ENCODE measurements at regions not wholly inside any gene's neighbourhood (a gene's known extent, or its start where the extent isn't known, plus 50 kb on each side); places are given as distances from the start of the nearest gene placed in this dataset.

DNA sequence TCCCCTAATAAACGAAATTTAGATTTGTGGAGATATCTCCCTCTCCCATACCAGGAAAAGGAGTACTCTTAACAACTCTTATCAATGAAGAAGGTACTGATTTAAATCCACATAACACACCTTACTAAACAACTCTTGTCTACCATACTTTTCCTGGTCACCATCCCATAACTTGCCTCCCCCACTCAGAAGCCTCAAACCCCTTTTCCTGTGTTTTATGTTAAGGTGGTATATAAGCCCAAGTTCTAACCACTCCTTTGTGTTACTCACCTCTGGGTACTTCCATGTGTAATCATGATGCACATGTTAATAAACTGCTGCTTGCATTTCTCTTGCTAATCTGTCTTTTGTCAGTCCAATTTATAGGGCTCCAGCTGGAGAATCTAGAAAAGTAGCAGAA lies 330.7 kb downstream of the CD83 start:
- peaks cover 4% of the 10 kb centered on the region for H3K36me3 Mint-ChIP-seq
- H3K9me3 Mint-ChIP-seq = peaks cover 15% of the 10 kb centered on the region
- DNase-seq (ENCODE audit: low spot score in 2 of 2, unreplicated experiment in 2 of 2) = no peak
- H3K4me1 Mint-ChIP-seq = peaks cover 29% of the 10 kb centered on the region
- H3K27me3 Mint-ChIP-seq (ENCODE audit: low read depth) = peaks cover 4% of the 10 kb centered on the region
- H3K27ac Mint-ChIP-seq = no peak overlapping the region
- TF ChIP-seq, protein P1, sequence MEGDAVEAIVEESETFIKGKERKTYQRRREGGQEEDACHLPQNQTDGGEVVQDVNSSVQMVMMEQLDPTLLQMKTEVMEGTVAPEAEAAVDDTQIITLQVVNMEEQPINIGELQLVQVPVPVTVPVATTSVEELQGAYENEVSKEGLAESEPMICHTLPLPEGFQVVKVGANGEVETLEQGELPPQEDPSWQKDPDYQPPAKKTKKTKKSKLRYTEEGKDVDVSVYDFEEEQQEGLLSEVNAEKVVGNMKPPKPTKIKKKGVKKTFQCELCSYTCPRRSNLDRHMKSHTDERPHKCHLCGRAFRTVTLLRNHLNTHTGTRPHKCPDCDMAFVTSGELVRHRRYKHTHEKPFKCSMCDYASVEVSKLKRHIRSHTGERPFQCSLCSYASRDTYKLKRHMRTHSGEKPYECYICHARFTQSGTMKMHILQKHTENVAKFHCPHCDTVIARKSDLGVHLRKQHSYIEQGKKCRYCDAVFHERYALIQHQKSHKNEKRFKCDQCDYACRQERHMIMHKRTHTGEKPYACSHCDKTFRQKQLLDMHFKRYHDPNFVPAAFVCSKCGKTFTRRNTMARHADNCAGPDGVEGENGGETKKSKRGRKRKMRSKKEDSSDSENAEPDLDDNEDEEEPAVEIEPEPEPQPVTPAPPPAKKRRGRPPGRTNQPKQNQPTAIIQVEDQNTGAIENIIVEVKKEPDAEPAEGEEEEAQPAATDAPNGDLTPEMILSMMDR (IDR thresholded peaks at IDR 0.05; ENCODE audit: unreplicated experiment) = no peak
- H3K4me3 Mint-ChIP-seq = no peak overlapping the region

DNA sequence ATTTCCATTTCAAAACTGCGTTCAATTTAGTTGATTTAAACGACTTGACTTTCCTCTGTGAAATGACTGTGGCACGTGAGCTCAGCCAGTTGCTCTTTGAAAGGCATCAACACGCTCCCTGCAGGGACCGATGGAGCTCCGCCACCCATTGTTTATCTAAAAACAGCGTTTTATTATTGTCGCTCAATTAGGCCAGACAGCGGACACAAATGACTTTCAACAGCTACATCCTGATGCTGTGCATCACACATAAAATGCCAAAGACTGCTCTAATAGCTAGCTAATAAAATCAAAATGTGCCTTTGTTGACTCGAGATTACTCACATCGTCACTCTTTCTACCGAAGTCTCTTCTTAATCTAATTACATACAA lies 332.5 kb downstream of the CD83 start:
- Mint-ChIP-seq H3K36me3 (peaks cover 4% of the 10 kb centered on the region), H3K27ac (no peak overlapping the region), H3K4me3 (no peak overlapping the region), H3K27me3 (ENCODE audit: low read depth) (peaks cover 4% of the 10 kb centered on the region), H3K4me1 (peaks cover 28% of the 10 kb centered on the region), H3K9me3 (peaks cover 15% of the 10 kb centered on the region)
- TF ChIP-seq, protein P1 (IDR thresholded peaks at IDR 0.05; ENCODE audit: unreplicated experiment) = no peak
- DNase-seq (ENCODE audit: low spot score in 2 of 2, unreplicated experiment in 2 of 2) = no peak

DNA sequence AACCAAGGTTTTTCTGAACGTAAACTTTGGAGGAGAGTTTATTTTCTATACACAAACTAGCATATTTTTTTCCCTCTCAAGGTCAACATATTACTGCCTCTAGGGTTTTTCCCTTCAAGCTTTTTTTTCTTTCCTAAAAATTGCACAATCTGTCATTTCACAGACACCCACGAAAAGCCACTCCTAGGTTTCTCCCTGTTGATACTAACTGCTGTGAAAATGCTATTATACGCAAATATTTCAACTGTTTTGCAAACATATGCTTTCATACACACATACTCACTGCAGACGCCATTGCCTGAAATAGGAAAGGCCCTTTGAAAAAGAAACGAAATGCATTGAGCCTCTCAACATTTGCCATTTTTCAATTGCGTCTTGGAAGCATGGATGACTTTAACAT lies 333.0 kb downstream of the CD83 start:
- TF ChIP-seq, protein P1 (IDR thresholded peaks at IDR 0.05; ENCODE audit: unreplicated experiment) = no peak
- peaks cover 4% of the 10 kb centered on the region for H3K36me3 Mint-ChIP-seq
- peaks cover 4% of the 10 kb centered on the region for H3K27me3 Mint-ChIP-seq (ENCODE audit: low read depth)
- peaks cover 25% of the 10 kb centered on the region for H3K4me1 Mint-ChIP-seq
- H3K4me3 Mint-ChIP-seq = no peak overlapping the region
- peaks cover 15% of the 10 kb centered on the region for H3K9me3 Mint-ChIP-seq
- no peak for DNase-seq (ENCODE audit: low spot score in 2 of 2, unreplicated experiment in 2 of 2)
- H3K27ac Mint-ChIP-seq = no peak overlapping the region

DNA sequence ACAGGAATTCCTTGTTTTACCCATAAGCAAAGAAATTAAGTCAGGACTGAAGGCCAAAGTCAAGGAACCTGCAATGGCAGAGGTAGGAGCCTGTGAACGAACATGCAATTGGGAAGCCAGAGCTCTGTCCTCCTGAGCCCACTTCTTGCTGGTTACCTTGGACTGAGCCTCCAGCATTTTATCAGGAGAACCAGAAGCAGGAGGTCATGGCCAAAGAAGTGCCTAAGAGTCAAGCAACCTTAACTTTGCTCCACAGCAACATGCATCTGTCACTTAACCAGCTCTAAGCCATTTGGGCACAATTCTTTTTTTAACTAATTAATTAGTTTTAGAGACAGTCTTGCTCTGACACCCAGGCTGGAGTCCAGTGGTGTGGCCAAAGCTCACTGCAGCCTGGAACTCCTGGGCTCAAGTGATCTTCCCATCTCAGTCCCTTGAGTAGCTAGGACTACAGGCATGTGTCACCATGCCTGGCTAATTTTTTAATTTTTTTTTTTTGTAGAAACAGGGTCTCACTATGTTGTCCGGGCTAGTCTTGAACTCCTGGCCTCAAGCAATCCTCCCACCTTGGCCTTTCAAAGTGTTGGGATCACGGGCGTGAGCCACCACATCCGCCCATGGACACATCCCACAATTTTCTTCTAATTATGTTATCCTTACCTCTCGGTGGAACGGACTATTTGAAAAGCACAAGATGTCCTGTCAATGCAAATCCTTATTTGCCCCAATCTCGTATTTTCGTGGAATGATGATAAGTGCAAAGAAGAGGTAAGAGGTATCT lies 334.2 kb downstream of the CD83 start:
- TF ChIP-seq, protein P1 (IDR thresholded peaks at IDR 0.05; ENCODE audit: unreplicated experiment) = no peak
- no peak for DNase-seq (ENCODE audit: low spot score in 2 of 2, unreplicated experiment in 2 of 2)
- Mint-ChIP-seq H3K9me3 (peaks cover 15% of the 10 kb centered on the region), H3K4me1 (peaks cover 25% of the 10 kb centered on the region), H3K27me3 (ENCODE audit: low read depth) (peaks cover 4% of the 10 kb centered on the region), H3K36me3 (peaks cover 4% of the 10 kb centered on the region), H3K27ac (no peak overlapping the region), H3K4me3 (no peak overlapping the region)

DNA sequence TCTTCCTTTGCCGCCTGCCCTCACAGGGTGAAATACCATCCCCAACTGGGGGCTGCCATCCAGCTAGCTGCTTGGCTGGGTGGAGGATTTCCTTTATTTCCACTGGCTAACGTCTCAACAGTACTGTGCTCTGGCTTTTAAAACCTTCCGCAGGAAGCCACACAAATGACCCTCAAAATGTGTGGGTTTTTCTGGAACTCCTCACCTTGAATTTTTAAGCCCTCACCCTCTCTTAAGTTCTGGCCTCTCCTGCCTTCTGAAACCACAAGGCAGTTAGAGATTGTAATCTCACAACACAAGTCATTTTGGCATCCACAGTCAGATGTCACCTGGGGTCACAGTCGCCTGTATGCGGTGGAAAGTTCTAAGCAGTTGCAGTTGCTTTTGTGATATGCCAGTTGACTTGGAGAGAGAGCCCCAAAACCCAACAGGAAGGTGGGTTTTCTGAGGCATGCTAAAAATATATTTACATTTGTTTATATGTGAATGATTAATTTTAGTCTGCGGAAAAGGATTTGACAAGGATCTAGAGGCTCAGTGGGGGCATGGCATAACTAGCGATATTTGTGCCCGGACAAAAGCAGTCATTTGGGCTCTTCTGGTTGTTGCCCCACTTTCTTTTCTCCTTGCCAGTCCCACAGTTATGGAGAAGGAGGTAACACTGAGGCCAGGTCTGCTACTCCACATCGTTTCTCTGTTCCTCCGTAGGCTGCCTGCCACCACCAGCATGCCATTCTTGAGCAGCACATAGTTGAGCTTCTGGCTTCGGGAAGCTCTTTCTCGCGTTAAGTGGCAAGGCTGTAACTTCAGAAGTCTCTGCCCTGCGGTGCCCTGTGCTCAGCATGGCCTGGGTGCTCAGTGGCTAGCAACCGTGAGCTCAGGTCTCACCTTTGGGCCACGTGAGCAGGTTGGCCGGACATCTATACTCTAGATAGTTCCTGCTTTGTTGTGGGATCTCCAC lies 335.3 kb downstream of the CD83 start:
- H3K4me3 Mint-ChIP-seq = no peak overlapping the region
- peaks cover 10% of the 10 kb centered on the region for H3K9me3 Mint-ChIP-seq
- DNase-seq (ENCODE audit: low spot score in 2 of 2, unreplicated experiment in 2 of 2) = no peak
- peaks cover 25% of the 10 kb centered on the region for H3K4me1 Mint-ChIP-seq
- TF ChIP-seq, protein P1 (IDR thresholded peaks at IDR 0.05; ENCODE audit: unreplicated experiment) = no peak
- H3K36me3 Mint-ChIP-seq = peaks cover under 1% of the 10 kb centered on the region
- no peak overlapping the region for H3K27ac Mint-ChIP-seq
- H3K27me3 Mint-ChIP-seq (ENCODE audit: low read depth) = peaks cover 6% of the 10 kb centered on the region
